Activated CD4-positive, CD25-positive, alpha-beta regulatory T cell treated with anti-CD3 and anti-CD28 coated beads, Interleukin-2, amount 50 U/mL, for 24 hours (primary cell): ENCODE measurements at regions not wholly inside any gene's neighbourhood (a gene's known extent, or its start where the extent isn't known, plus 50 kb on each side); places are given as distances from the start of the nearest gene placed in this dataset.
A peak's percentile ranks its signal among the peaks of the same experiment; 100 is the strongest.

Source experiments
- ATAC-seq, 2 donors: fragments of 150-1000 bp; cut with Tn5 transposase; one replicate each; pipeline ENCODE4 v1.10.0; 2021; ENCODE audit warnings: mild to moderate bottlenecking in 1 of 2, moderate library complexity in 1 of 2

- ATAC-seq = no peak
Observed at GRCh38 chr15:69505956-69506556, 53.4 kb downstream of the RPLP1 start.

DNA sequence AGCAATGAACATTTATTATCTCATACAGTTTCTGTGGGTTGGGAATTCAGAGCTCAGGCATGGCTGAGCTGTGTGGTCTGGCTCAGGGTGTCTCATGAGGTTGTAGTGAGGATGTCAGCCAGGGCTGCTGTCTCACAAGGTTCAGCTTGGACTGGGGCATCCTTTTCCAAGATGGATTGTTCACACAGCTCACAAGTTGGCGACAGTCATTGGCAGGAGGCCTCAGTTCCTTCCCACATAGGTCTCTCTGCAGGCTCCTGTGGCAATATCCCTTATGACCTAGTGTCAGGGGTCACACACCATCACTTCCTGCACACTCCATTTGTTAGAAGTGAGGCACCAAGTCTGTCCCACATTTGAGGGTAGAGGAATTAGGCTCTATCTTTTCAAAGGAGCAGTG lies 56.0 kb downstream of the RPLP1 start:
- no peak for ATAC-seq

- peak in 1 of 2 donors; percentile 36 for ATAC-seq
Observed at GRCh38 chr15:69509131-69509530, 56.5 kb downstream of the RPLP1 start.

DNA sequence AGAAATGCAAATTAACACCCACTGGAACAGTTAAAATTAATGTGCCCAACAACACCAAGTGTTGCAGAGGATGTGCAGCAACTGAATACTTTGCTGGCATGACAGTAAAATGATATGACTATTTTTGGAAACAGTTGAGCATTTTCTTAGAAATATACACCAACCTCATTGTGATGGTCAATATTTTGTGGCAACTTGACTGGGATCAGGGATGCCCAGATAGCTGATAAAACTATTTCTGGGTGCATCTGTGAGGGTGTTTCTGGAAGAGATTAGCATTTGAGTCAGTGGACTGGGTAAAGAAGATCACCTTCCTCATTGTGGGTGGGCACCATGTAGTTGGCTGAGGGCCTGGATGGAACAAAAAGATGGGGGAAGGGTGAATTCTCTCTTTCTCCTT lies 57.9 kb downstream of the RPLP1 start:
- peak in 1 of 2 donors; percentile 3 for ATAC-seq

GRCh38 chr15:69511015-69511414 lies 58.4 kb downstream of the RPLP1 start:
- no peak for ATAC-seq

GRCh38 chr15:69511716-69512340 lies 59.2 kb downstream of the RPLP1 start:
- ATAC-seq = no peak

DNA sequence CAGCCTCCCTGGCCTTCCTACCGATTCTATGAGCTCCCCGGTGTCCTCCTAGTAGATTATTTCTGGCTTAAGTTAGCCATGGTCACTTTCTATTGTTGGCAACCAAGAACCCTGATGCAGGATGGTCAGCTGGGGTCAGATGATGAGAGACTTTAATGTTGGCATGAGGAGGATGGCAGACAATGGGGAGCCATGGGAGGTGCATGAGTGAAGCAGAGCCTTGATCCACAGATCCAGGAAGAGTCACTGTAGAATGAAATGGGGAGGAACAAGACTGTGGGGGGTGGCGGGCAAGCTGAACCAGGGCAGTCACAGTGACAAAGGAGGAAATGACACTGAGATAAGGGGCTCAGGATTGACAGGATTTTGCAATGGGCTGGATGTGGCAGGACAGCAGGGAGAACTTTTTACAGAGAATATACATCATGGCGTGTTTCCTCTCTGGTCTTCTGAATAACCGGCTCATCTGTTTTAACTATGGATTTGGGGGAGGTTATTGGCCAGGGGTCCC lies 60.9 kb downstream of the RPLP1 start:
- no peak for ATAC-seq

- no peak for ATAC-seq
Observed at GRCh38 chr15:69513986-69514385, 61.4 kb downstream of the RPLP1 start.

- no peak for ATAC-seq
Observed at GRCh38 chr15:69515508-69515907, 62.9 kb downstream of the RPLP1 start.

DNA sequence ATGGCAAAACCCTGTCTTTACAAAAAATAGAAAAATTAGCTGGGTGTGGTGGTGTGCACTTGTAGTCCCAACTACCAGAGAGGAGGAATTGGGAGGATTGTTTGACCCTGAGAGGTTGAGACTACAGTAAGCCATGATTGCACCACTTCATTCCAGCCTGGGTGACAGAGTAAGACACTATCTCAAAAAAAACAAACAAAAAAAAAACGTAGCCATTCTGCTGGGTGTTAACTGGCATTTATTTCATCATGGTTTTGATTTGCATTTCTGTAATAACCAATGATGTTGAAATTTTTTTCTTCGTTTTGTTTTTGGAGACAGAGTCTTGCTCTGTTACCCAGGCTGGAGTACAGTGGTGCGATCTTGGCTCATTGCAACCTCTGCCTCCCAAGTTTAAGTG lies 63.3 kb downstream of the RPLP1 start:
- no peak for ATAC-seq

- no peak for ATAC-seq
Observed at GRCh38 chr15:69517052-69517451, 64.4 kb downstream of the RPLP1 start.

DNA sequence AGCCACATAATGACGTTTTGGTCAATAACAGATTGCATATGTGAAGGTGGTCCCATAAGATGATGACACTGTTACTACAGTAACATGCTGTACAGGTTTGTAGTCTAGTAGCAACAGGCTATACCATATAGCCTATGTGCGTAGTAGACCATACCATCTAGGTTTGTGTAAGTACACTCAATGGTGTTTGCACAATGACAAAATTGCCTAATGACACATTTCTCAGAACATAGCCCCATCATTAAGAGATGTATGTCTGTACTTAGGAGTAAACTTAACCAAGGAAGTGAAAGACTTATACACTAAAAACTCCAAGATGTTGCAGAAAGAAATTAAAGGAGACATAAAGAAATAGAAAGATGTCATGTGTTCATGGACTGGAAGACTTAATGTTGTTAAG lies 66.2 kb downstream of the RPLP1 start:
- no peak for ATAC-seq

- ATAC-seq = no peak
Observed at GRCh38 chr15:69520067-69520466, 67.4 kb downstream of the RPLP1 start.

DNA sequence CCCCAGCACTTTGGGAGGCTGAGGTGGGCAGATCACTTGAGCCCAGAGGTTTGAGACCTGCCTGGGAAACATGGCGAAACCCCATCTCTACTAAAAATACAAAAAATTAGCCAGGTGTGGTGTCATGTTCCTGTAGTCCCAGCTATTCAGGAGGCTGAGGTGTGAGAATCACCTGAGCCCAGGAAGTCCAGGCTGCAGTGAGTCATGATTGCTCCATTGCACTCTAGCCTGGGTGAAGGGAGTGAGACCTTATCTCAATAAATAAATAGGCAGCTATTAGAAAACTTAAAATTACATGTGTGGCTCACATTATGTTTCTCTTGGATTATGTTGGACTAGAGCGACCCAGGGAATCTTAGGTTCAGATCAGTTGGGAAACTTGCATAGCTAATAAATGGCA lies 69.7 kb downstream of the RPLP1 start:
- no peak for ATAC-seq

GRCh38 chr15:69523010-69524001 lies 70.7 kb downstream of the RPLP1 start:
- ATAC-seq = no peak

GRCh38 chr15:69524296-69524695 lies 71.7 kb downstream of the RPLP1 start:
- no peak for ATAC-seq

DNA sequence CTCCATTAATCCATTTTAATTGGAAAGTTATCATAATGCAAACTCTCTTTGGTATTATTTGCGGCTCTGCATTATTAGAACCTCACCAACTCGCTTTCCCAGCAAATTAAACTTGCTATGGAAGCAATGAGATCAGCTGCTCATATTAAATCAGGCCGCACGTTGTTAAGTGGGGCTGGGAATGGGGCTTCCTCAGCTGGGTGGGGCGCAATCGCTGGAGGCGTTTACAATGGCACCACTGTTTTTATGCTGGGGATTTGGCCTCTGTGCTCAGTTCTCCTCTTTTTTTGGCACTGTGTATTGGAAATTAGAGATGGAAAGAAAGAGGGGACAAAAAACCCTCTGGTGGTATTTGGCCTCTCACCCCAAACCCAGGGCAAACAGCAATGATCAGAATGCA lies 72.2 kb downstream of the RPLP1 start:
- no peak for ATAC-seq

DNA sequence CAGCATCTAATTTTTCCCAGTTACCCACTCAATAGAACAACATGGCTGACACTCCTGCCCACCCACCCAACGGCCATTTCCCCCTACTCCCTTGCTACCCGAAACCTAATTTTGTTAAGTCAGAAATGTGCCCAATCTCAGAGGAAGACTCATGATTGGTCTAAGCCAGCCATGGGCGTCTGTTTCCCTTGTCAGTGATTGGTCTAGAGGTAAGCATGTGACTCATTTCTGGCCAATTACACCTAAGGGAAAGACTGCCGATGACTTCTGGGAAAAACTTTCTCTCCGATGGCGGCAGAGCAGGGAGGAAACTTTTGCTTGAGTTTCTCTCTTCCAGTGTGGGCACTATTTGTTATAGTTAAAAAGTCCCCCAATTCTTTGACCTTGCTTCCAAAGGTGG lies 72.9 kb downstream of the RPLP1 start:
- ATAC-seq = no peak

DNA sequence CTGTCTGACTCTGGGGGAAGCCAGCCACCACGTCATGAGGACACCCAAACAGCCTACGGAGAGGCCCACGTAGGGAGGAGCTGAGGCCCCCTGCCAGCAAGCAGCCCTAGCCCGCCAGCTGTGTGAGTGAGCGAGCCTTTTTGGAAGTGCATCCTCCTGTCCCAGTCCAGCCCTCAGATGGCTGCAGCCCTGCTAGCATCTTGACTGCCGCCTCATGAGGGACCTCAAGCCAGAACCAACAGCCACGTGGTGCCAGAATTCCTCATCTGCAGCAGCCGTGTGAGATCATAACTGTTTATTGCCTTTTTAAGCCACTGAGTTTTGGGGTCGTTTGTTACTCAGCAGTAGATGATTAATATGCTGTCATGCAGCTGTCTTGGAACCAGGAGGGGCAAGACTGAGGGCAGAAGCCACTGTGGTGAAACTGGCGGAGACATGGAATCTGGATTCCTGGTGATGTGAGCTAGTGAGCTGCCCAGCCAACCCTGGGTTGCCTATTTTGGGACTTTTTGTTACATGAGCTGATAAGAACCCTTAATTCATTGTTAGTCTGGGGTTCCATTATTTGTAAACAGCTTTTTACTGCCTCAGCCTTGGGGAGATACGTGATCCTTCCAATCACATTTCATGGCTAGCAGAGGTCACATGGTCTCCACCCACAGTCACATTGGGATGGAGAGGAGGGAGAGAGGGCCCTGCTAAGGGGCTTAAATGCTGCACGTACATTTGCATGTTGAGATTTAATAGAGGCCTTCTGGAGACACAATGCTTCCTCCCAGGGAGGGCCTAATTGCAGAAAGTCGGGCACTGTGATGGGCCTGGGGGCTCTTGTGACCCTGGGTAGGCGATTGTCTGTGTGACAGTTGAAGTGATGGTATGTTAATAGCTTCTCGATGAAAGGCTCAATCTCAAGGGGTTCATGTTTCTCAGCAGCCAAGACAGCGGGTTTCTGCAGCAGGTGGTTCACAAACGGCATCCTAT lies 73.8 kb downstream of the RPLP1 start:
- ATAC-seq = no peak

DNA sequence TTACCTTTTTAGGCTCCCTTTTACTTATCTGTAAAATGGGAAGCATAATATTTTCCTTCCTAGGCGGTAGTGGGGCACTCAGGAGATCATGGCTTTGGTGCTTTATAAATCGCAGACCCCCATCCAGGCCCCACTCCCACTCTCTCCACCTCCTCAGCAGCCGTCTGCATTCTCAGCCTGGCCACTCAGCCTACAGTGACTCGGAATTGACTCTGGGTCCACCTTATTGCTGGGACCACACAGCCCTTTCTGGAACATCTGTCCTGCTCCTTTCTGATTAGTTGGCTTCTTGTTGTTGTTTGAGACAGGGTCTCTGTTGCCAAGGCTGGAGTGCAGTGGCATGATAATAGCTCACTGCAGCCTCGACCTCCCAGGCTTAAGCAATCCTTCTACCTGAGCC lies 76.5 kb downstream of the RPLP1 start:
- ATAC-seq = no peak

DNA sequence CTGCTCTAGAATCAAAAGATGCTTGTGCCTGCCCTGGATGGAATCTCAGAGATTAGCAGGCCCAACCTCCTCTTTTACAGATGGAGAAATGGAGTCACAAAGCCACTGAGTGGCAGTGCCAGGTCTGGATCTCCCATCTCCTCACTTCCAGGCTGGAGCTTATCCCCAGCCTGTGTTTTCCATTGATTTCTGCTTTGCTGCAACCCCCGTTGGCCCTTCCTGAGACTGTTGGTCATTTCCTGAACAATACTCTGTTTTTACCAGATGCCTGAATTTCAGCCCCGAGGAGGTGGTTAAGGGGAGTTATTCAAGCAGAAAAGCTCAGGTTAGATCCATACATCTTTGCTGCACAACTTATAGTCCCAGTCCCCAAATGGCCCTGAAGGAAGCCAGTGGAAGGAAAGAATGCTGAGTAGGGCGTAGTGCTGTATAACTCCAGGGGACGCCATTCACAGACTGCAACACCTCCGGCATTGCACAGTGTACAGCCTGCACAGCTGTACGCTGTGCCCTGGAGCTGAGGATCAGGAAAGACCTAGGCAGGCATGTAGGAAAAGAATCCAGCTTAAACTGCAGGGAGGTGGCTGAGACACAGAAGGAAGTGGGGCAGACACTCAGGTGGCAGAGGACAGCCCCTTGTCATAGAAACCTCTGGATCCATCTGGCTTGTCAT lies 77.5 kb downstream of the RPLP1 start:
- no peak for ATAC-seq
